ENCODE measurements at regions not wholly inside any gene's neighbourhood (a gene's known extent, or its start where the extent isn't known, plus 50 kb on each side); places are given as distances from the start of the nearest gene placed in this dataset.

DNA sequence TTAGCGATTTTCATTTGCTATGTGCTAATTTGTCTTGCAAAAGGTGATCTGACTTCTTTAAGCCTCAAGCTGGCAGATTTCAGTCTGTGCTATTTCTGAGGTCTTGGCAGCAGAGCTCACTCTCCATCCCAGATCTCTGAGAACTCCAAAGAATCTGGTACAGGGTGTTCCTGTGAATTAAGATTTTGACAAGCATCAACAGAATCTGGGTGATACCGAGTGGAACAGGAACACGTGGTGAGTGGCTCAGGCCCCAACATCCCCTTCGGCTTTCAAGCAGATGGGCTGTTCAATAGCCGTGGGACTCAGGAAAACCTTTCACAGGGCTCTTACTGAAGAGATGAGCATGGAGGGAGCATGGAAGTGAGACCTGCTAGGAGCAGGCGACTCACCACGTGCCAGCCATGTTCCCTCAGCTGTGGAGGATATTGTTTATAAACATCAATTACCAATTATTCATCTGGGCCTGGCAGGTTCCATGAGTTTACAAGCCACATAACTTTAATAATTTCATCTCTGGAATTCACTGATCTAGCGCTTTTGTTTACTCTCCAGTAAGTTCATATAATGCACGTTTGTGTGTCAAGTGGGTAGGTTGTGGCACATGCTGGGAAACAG is 103.4 kb upstream of the SELENOK start:
- DNase-seq, result no peak
- peaks cover 0 to 15% of the 10 kb centered on the region in 2 donors for H3K27me3 Mint-ChIP-seq
- no peak overlapping the region for H3K27ac Mint-ChIP-seq
- Histone ChIP-seq H3K27me3 (ENCODE audit: insufficient read depth, low read length, poor library complexity, severe bottlenecking) (no peaks in the 10 kb centered on the region), H3K9me3 (ENCODE audit: low read length) (no peaks in the 10 kb centered on the region), H3K27ac (ENCODE audit: low read depth, low read length) (no peak overlapping the region), H3K36me3 (ENCODE audit: insufficient read depth, low read length) (no peaks in the 10 kb centered on the region), H3K4me1 (ENCODE audit: insufficient read depth, low read length) (no peaks in the 10 kb centered on the region), H3K4me3 (ENCODE audit: low read length) (no peak overlapping the region)
- ChIA-PET POLR2A (no interaction called here), CTCF (no interaction called here)
- H3K4me1 Mint-ChIP-seq, result no peaks in the 10 kb centered on the region
- no peak overlapping the region for H3K4me3 Mint-ChIP-seq
- no peaks in the 10 kb centered on the region for H3K36me3 Mint-ChIP-seq
- H3K9me3 Mint-ChIP-seq, result peaks cover 0 to 2% (median 0%) of the 10 kb centered on the region in 5 donors

DNA sequence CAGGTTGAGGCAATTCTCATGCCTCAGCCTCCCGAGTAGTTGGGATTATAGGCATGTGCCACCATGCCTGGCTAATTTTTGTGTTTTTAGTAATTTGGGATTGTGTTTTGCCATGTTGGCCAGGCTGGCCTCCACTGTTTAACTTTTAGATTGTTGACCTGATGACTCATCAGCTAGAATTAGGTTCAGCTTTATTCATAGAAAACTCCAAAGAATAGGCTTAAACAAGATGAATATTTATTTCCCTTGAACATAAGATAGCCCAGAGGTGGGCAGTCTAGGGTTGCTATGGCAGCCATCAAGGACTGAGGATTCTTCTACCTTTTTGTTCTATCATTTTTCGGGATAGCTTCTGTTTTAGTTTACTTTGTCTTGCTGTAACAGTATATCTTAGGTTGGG is 99.6 kb upstream of the SELENOK start:
- Histone ChIP-seq H3K4me1 (ENCODE audit: insufficient read depth, low read length) (no peaks in the 10 kb centered on the region), H3K36me3 (ENCODE audit: insufficient read depth, low read length) (no peaks in the 10 kb centered on the region), H3K9me3 (ENCODE audit: low read length) (no peaks in the 10 kb centered on the region), H3K4me3 (ENCODE audit: low read length) (no peak overlapping the region), H3K27ac (ENCODE audit: low read depth, low read length) (no peak overlapping the region), H3K27me3 (ENCODE audit: insufficient read depth, low read length, poor library complexity, severe bottlenecking) (no peaks in the 10 kb centered on the region)
- no peaks in the 10 kb centered on the region for H3K4me1 Mint-ChIP-seq
- H3K4me3 Mint-ChIP-seq, result no peak overlapping the region
- CTCF ChIA-PET, result no interaction called here
- H3K27me3 Mint-ChIP-seq, result peaks cover 0 to 15% of the 10 kb centered on the region in 2 donors
- H3K36me3 Mint-ChIP-seq, result no peaks in the 10 kb centered on the region
- peaks cover 0 to 5% (median 0%) of the 10 kb centered on the region in 5 donors for H3K9me3 Mint-ChIP-seq
- DNase-seq, result no peak
- no peak overlapping the region for H3K27ac Mint-ChIP-seq
- POLR2A ChIA-PET, result no interaction called here

DNA sequence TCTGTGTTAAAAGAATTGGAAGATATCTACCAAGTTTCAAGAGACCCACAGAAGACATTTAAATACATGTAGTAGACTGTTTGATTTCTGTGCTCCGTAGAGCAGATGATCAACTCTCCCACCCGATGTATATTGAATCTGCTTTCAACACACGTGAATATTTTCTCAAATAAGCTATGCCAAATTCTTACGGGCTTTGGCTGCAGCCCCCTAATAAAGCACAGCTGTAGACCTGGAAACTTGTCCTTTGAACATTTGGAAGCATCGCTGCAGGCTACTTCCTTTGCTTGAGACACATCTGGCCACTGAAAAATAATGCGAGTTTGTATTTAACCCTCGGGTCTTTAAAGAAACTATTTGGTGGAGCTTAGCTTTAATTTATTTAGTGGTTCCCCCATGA is 98.3 kb upstream of the SELENOK start:
- Histone ChIP-seq H3K27ac (ENCODE audit: low read depth, low read length) (no peak overlapping the region), H3K36me3 (ENCODE audit: insufficient read depth, low read length) (no peaks in the 10 kb centered on the region), H3K4me1 (ENCODE audit: insufficient read depth, low read length) (no peaks in the 10 kb centered on the region), H3K9me3 (ENCODE audit: low read length) (no peaks in the 10 kb centered on the region), H3K4me3 (ENCODE audit: low read length) (no peak overlapping the region), H3K27me3 (ENCODE audit: insufficient read depth, low read length, poor library complexity, severe bottlenecking) (no peaks in the 10 kb centered on the region)
- no peak overlapping the region for H3K27ac Mint-ChIP-seq
- peaks cover 0 to 10% of the 10 kb centered on the region in 2 donors for H3K27me3 Mint-ChIP-seq
- H3K4me3 Mint-ChIP-seq, result no peak overlapping the region
- ChIA-PET POLR2A (no interaction called here), CTCF (no interaction called here)
- no peak for DNase-seq
- no peaks in the 10 kb centered on the region for H3K4me1 Mint-ChIP-seq
- no peaks in the 10 kb centered on the region for H3K36me3 Mint-ChIP-seq
- H3K9me3 Mint-ChIP-seq, result peaks cover 0 to 5% (median 0%) of the 10 kb centered on the region in 5 donors

DNA sequence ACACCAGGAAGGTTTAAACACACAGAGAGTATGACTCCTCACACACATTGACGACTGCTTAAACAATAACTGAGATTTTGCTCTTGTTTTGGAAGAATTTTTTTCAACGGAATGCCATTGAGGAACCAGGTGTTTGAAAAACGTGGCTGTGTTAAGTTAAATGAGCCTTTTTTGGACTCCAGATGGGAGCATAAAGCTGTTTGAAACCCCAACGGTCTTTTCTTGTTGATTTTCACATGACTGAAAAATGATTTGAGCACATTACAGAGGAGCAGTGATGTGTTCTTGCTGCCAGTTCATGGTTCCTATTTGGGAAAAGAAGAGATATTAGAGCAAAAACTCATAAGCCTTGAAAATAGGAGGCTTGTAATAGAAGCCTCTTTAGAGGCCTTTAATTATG is 97.8 kb upstream of the SELENOK start:
- peaks cover 0 to 10% of the 10 kb centered on the region in 2 donors for H3K27me3 Mint-ChIP-seq
- no peak for DNase-seq
- no peaks in the 10 kb centered on the region for H3K36me3 ChIP-seq (ENCODE audit: insufficient read depth, low read length)
- peaks cover 0 to under 1% (median 0%) of the 10 kb centered on the region in 3 donors for H3K36me3 Mint-ChIP-seq
- no peak overlapping the region for H3K27ac Mint-ChIP-seq
- H3K4me3 Mint-ChIP-seq, result no peak overlapping the region
- H3K4me1 ChIP-seq (ENCODE audit: insufficient read depth, low read length), result no peaks in the 10 kb centered on the region
- CTCF ChIA-PET, result no interaction called here
- POLR2A ChIA-PET, result no interaction called here
- no peaks in the 10 kb centered on the region for H3K27me3 ChIP-seq (ENCODE audit: insufficient read depth, low read length, poor library complexity, severe bottlenecking)
- peaks cover 0 to 5% (median under 1%) of the 10 kb centered on the region in 5 donors for H3K9me3 Mint-ChIP-seq
- H3K9me3 ChIP-seq (ENCODE audit: low read length), result no peaks in the 10 kb centered on the region
- H3K4me3 ChIP-seq (ENCODE audit: low read length), result no peak overlapping the region
- no peaks in the 10 kb centered on the region for H3K4me1 Mint-ChIP-seq
- H3K27ac ChIP-seq (ENCODE audit: low read depth, low read length), result no peak overlapping the region

DNA sequence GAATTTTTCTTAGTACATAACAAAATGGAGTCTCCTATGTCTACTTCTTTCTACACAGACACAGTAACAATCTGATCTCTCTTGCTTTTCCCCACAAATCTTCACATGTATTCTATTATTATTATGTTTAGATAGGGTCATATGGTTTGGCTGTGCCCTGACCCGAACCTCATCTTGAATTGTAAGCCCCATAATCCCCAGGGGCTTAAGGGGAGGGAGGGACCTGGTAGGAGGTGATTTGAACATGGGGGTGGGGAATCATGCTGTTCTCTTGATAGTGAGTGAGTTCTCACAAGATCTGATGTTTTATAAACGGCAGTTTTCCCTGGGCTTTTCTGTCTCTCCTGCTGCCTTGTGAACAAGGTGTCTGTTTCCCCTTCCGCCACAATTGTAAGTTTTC is 86.7 kb upstream of the SELENOK start:
- DNase-seq, result no peak
- H3K36me3 Mint-ChIP-seq, result peaks cover 0 to 10% (median 0%) of the 10 kb centered on the region in 3 donors
- peaks cover 5 to 12% of the 10 kb centered on the region in 2 donors for H3K27me3 Mint-ChIP-seq
- Histone ChIP-seq H3K27ac (ENCODE audit: low read depth, low read length) (no peak overlapping the region), H3K27me3 (ENCODE audit: insufficient read depth, low read length, poor library complexity, severe bottlenecking) (peaks cover 4% of the 10 kb centered on the region), H3K36me3 (ENCODE audit: insufficient read depth, low read length) (no peaks in the 10 kb centered on the region), H3K9me3 (ENCODE audit: low read length) (no peaks in the 10 kb centered on the region), H3K4me1 (ENCODE audit: insufficient read depth, low read length) (no peaks in the 10 kb centered on the region), H3K4me3 (ENCODE audit: low read length) (no peak overlapping the region)
- H3K9me3 Mint-ChIP-seq, result peaks cover 10 to 39% (median 31%) of the 10 kb centered on the region in 5 donors
- ChIA-PET POLR2A (no interaction called here), CTCF (no interaction called here)
- H3K27ac Mint-ChIP-seq, result no peak overlapping the region
- no peak overlapping the region for H3K4me3 Mint-ChIP-seq
- no peaks in the 10 kb centered on the region for H3K4me1 Mint-ChIP-seq

DNA sequence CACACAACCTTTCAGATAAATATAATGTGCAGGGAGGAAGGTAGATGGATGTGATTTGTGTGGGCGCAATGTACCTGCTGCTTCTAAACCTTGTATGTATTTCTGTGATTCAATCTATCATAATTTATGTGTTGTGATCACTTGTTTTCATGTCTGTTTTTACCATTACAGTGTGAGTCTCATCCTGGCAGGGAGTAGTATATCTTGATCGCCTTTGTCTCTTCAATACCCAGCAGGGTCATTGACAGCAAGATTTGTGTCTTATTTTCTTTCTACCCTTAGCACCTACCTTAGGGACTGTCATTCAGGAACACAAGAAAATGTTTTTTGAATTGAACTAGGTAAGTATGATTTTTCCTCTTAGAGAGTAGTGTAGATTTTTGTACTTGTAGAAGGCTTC is 83.7 kb upstream of the SELENOK start:
- peaks cover 4% of the 10 kb centered on the region for H3K27me3 ChIP-seq (ENCODE audit: insufficient read depth, low read length, poor library complexity, severe bottlenecking)
- no peaks in the 10 kb centered on the region for H3K36me3 ChIP-seq (ENCODE audit: insufficient read depth, low read length)
- Mint-ChIP-seq H3K4me3 (no peak overlapping the region), H3K4me1 (no peaks in the 10 kb centered on the region), H3K36me3 (peaks cover 0 to 12% (median 0%) of the 10 kb centered on the region in 3 donors), H3K9me3 (peaks cover 13 to 41% (median 34%) of the 10 kb centered on the region in 5 donors), H3K27ac (no peak overlapping the region), H3K27me3 (peaks cover 5 to 11% of the 10 kb centered on the region in 2 donors)
- no peak overlapping the region for H3K27ac ChIP-seq (ENCODE audit: low read depth, low read length)
- no peak overlapping the region for H3K4me3 ChIP-seq (ENCODE audit: low read length)
- H3K4me1 ChIP-seq (ENCODE audit: insufficient read depth, low read length), result no peaks in the 10 kb centered on the region
- no peaks in the 10 kb centered on the region for H3K9me3 ChIP-seq (ENCODE audit: low read length)
- POLR2A ChIA-PET, result no interaction called here
- CTCF ChIA-PET, result no interaction called here
- DNase-seq, result no peak

DNA sequence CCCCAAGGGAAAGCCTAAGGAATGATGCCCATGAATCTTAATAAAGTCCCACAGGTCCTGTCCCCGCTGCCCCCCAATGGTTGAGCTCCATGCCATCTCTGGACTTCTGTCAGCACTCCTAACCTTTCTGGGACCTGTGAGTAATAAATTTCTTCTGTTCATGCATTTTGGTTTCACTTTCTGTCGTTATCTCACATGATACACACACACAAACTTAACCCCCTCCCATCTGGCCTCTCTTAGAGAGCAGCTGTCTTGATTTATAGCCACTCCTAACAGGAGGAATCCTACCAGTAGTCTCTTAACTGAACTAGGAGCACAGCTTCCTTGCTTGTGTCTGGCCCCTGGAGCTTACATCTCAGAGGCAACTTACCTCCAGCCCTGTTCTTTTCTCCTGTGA is 82.7 kb upstream of the SELENOK start:
- no peaks in the 10 kb centered on the region for H3K9me3 ChIP-seq (ENCODE audit: low read length)
- peaks cover 0 to 12% (median 0%) of the 10 kb centered on the region in 3 donors for H3K36me3 Mint-ChIP-seq
- no peaks in the 10 kb centered on the region for H3K36me3 ChIP-seq (ENCODE audit: insufficient read depth, low read length)
- ChIA-PET POLR2A (no interaction called here), CTCF (no interaction called here)
- H3K4me1 ChIP-seq (ENCODE audit: insufficient read depth, low read length), result no peaks in the 10 kb centered on the region
- H3K27me3 Mint-ChIP-seq, result peaks cover 0 to 7% of the 10 kb centered on the region in 2 donors
- H3K4me3 ChIP-seq (ENCODE audit: low read length), result no peak overlapping the region
- DNase-seq, result no peak
- H3K9me3 Mint-ChIP-seq, result peaks cover 13 to 41% (median 34%) of the 10 kb centered on the region in 5 donors
- H3K4me1 Mint-ChIP-seq, result no peaks in the 10 kb centered on the region
- H3K27ac ChIP-seq (ENCODE audit: low read depth, low read length), result no peak overlapping the region
- no peak overlapping the region for H3K27ac Mint-ChIP-seq
- H3K27me3 ChIP-seq (ENCODE audit: insufficient read depth, low read length, poor library complexity, severe bottlenecking), result no peaks in the 10 kb centered on the region
- H3K4me3 Mint-ChIP-seq, result no peak overlapping the region

DNA sequence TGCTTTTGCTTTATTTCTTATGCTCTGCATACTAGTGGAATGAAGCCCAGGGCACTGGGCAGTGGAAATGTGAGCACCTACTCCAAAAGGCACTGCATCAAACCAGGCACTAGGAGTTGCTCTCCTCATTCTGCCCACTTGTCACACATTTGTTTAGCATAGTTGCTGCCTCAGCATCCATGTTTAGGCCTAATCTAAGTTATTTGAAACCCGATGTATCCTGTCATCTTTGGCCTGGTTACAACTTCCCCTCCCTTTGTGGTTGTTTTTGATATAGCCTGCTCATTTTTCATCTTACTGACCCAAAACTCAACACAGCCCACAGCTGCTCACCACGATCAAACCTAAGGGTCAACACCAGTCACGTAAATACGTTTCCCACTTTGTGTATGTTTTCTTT is 82.2 kb upstream of the SELENOK start:
- no peak overlapping the region for H3K4me3 ChIP-seq (ENCODE audit: low read length)
- no peaks in the 10 kb centered on the region for H3K4me1 ChIP-seq (ENCODE audit: insufficient read depth, low read length)
- H3K9me3 ChIP-seq (ENCODE audit: low read length), result no peaks in the 10 kb centered on the region
- DNase-seq, result no peak
- no peaks in the 10 kb centered on the region for H3K4me1 Mint-ChIP-seq
- no peaks in the 10 kb centered on the region for H3K36me3 ChIP-seq (ENCODE audit: insufficient read depth, low read length)
- H3K4me3 Mint-ChIP-seq, result no peak overlapping the region
- ChIA-PET POLR2A (no interaction called here), CTCF (no interaction called here)
- peaks cover 13 to 41% (median 34%) of the 10 kb centered on the region in 5 donors for H3K9me3 Mint-ChIP-seq
- no peak overlapping the region for H3K27ac ChIP-seq (ENCODE audit: low read depth, low read length)
- no peak overlapping the region for H3K27ac Mint-ChIP-seq
- no peaks in the 10 kb centered on the region for H3K27me3 ChIP-seq (ENCODE audit: insufficient read depth, low read length, poor library complexity, severe bottlenecking)
- H3K36me3 Mint-ChIP-seq, result peaks cover 0 to 12% (median 0%) of the 10 kb centered on the region in 3 donors
- peaks cover 0 to 7% of the 10 kb centered on the region in 2 donors for H3K27me3 Mint-ChIP-seq
